ENCODE measurements at regions not wholly inside any gene's neighbourhood (a gene's known extent, or its start where the extent isn't known, plus 50 kb on each side); places are given as distances from the start of the nearest gene placed in this dataset.

DNA sequence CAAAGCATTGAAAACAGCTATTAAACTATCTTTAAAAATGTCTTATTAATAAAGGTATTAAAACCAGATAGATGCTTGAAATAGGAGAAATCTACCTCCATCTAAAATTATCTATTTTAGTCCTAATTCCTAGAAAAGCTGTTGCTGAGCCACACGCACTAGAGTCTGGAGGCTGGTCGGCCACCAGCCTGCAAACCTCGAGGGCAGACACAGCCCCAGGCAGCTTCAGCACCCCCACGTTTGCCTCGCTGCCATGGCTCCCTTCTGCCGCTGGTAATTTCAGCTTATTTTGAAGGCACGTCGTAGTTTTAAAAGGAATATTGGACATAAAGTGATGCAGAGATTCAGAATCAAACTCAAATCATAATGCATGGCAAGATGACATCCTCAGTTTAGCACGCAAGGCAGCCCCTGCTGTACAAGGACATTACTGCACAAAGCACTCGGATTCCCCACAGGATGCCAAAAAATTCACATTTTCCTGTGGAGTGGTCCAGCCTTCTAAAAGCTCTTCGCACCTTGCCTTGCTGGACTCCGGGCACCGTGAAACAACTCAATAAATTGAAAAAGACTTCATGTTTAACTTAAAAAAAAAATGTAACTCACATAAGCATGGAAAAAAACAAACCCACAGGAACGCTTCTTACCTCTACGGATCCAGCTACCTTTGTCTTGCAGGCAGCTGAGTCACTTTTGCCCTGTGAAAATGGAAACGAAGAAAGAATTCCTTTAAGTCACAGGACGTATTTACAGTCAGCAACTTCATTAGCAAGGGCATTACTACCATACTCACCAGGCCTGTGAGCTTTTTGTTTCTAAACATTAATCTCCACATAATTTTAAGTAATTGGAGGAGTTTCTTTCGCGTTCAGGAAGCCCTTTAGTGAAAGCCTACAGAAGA, 143.4 kb upstream of the RPS6KA2 start:
- H3K36me3 ChIP-seq = no peaks in the 10 kb centered on the region
- TF ChIP-seq Cebpa-rat (IDR thresholded peaks at IDR 0.05) = no peak
- no peaks in the 10 kb centered on the region for H4K20me1 ChIP-seq
- H3K27ac ChIP-seq = no peak overlapping the region
- no peaks in the 10 kb centered on the region for H3K27me3 ChIP-seq
- H3K4me2 ChIP-seq = peak overlapping the region; percentile 62
- no peak overlapping the region for H3K9ac ChIP-seq
- peaks cover 14% of the 10 kb centered on the region for H3K4me1 ChIP-seq
- no peak overlapping the region for H3K4me3 ChIP-seq
- H3K9me3 ChIP-seq = no peaks in the 10 kb centered on the region

DNA sequence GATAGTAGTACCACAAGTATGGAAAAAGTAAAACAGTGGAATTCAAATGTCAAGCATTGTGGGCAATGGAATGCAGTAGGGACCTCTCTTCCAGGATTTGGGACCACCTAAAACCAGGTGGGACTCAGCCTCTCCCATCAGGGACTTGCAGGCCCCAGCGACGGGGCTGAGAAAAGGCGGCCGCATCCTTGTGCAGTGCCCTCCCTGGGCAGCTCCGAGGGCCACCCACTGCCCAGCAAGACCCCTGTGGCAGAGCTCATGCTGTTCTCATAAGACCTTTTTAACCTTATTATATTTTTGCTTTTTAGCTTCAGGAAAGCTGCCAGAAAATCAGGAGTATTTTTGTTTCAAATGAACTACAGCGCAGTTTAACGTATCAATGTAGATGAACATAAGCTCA, 142.6 kb upstream of the RPS6KA2 start:
- H3K36me3 ChIP-seq = no peaks in the 10 kb centered on the region
- no peak overlapping the region for H3K4me3 ChIP-seq
- no peaks in the 10 kb centered on the region for H4K20me1 ChIP-seq
- H3K9ac ChIP-seq = no peak overlapping the region
- TF ChIP-seq Cebpa-rat (IDR thresholded peaks at IDR 0.05) = no peak
- H3K9me3 ChIP-seq = no peaks in the 10 kb centered on the region
- H3K27ac ChIP-seq = no peak overlapping the region
- H3K27me3 ChIP-seq = no peaks in the 10 kb centered on the region
- H3K4me2 ChIP-seq = no peak overlapping the region
- peaks cover 14% of the 10 kb centered on the region for H3K4me1 ChIP-seq

DNA sequence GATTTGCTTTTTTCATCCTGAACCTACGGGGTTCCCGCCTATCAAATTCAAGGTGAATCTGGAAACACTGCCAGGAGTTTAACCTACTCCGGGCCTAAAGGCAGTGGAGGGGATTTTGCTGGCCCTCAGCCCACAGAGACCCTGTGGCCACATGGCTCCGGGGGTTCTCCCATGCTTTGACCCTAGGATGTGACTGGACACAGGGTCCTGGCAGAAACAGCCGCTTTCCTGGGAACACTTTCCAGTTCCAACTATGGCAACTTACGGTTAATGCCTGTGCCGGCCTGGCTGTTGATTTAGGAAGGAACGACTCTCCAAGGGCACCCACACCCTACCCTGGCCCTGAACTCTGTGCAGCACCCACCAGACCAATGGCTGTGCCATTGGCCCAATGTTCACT, 141.7 kb upstream of the RPS6KA2 start:
- H3K27me3 ChIP-seq = no peaks in the 10 kb centered on the region
- no peaks in the 10 kb centered on the region for H4K20me1 ChIP-seq
- no peak overlapping the region for H3K9ac ChIP-seq
- H3K4me1 ChIP-seq = peaks cover 19% of the 10 kb centered on the region
- H3K9me3 ChIP-seq = no peaks in the 10 kb centered on the region
- H3K4me2 ChIP-seq = no peak overlapping the region
- H3K4me3 ChIP-seq = no peak overlapping the region
- no peak for TF ChIP-seq Cebpa-rat (IDR thresholded peaks at IDR 0.05)
- H3K27ac ChIP-seq = no peak overlapping the region
- H3K36me3 ChIP-seq = no peaks in the 10 kb centered on the region

DNA sequence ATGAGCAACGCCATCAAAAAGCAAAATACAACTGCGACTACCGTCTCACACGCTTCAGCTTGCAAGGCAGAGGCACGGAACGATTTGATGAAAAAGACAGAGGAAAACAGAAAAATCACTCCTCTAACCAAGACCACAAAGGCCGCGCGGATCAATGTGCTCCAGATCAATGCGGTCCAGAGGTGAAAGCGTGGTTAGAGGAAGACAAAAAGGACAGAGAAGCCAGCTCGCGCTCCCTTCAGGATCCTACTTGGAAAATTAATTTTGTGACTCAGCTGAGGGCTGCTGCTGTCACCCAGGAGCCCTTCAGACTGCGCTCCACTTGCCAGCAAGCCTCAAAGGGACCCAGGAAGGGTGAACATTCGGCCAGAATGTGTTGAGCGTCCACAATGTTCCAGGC, 140.2 kb upstream of the RPS6KA2 start:
- Histone ChIP-seq H3K4me1 (peaks cover 27% of the 10 kb centered on the region), H3K9ac (no peak overlapping the region)

DNA sequence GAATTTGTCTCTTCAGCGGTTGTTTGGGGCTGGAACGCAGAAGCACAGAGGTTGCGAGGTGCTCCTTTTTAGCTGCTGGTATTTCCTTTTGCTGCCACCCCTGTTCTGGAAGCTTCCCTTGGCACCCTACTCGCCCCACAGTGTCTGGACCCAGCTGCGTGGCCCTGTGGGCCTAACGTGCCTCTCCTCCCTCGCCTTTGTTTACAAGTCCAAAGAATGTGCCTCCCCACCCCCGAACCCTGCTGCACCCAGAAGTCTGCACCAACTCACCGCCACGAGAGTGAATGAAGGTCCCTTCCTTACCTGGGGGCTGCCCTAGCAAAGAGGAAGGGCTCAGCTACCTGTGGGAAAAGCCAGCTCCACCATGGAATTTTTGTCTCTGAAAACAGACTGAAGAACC, 139.7 kb upstream of the RPS6KA2 start:
- Histone ChIP-seq H3K36me3 (no peaks in the 10 kb centered on the region), H3K9ac (no peak overlapping the region), H3K4me1 (peaks cover 27% of the 10 kb centered on the region), H3K27me3 (no peaks in the 10 kb centered on the region), H3K9me3 (no peaks in the 10 kb centered on the region), H3K27ac (no peak overlapping the region), H3K4me3 (no peak overlapping the region), H4K20me1 (no peaks in the 10 kb centered on the region), H3K4me2 (no peak overlapping the region)
- no peak for TF ChIP-seq Cebpa-rat (IDR thresholded peaks at IDR 0.05)

More for the DNA sequence above, 140.2 kb upstream of the RPS6KA2 start:
- Histone ChIP-seq H3K9me3 (no peaks in the 10 kb centered on the region), H3K4me2 (no peak overlapping the region), H4K20me1 (no peaks in the 10 kb centered on the region), H3K27ac (no peak overlapping the region), H3K4me3 (no peak overlapping the region), H3K27me3 (no peaks in the 10 kb centered on the region), H3K36me3 (no peaks in the 10 kb centered on the region)
- no peak for TF ChIP-seq Cebpa-rat (IDR thresholded peaks at IDR 0.05)

DNA sequence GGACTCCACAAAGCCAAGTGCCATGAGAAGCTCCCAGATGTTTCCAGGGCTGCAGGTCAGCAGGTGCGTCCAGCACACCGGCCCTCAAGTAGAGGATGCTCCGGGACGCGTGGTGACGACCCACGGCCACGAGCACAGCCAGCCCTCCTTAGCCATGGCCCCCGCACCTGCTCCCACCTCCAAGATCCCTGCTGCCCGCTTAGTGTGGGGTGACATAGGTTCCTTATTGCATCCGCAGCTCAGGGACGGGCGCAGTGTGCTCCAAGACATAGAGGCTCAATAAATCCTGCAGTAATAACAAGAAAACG, 138.1 kb upstream of the RPS6KA2 start:
- H3K27ac ChIP-seq = no peak overlapping the region
- no peak overlapping the region for H3K9ac ChIP-seq
- no peaks in the 10 kb centered on the region for H3K36me3 ChIP-seq
- H3K27me3 ChIP-seq = no peaks in the 10 kb centered on the region
- H4K20me1 ChIP-seq = no peaks in the 10 kb centered on the region
- no peak overlapping the region for H3K4me3 ChIP-seq
- H3K9me3 ChIP-seq = no peaks in the 10 kb centered on the region
- H3K4me2 ChIP-seq = no peak overlapping the region
- TF ChIP-seq Cebpa-rat (IDR thresholded peaks at IDR 0.05) = no peak
- peaks cover 13% of the 10 kb centered on the region for H3K4me1 ChIP-seq

DNA sequence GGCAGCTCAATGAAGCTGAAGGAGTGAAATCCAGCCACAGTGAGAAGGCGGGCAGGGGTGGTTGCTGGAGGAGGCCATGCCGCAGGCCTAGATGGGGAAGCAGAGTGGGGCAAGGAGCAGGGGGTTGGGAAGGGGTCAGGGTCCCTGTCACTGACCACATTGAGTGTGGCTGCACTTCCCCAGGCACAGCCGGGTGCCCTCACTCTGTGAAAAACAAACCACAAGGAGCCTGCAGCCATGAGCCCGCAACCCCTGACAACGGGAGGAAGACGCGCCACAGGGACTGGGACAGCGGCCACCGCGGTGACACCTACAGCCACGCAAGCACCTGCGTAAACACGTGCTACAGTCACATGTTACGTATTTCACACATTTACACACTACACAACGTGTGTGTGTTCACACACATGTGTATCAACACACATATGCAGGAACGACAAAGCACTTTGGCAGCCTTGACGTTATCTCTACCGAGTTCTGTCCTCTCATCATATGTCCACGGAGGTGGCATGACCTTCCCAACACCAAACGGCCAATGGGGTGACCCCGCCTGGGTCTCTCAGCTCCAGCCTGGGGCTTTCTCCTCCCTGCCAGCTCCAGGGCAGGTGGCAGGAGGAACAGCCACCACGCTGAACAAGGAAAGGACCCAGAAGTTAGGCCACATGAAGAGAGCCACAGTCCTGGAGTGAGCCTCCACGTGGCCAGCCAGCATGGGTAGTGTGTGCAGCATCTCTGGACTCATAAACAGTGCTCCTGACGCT, 137.6 kb upstream of the RPS6KA2 start:
- TF ChIP-seq Cebpa-rat (IDR thresholded peaks at IDR 0.05) = no peak
- Histone ChIP-seq H3K27ac (no peak overlapping the region), H4K20me1 (no peaks in the 10 kb centered on the region), H3K36me3 (no peaks in the 10 kb centered on the region), H3K4me3 (no peak overlapping the region), H3K4me2 (no peak overlapping the region), H3K9me3 (no peaks in the 10 kb centered on the region), H3K27me3 (no peaks in the 10 kb centered on the region), H3K4me1 (peaks cover 13% of the 10 kb centered on the region), H3K9ac (no peak overlapping the region)

DNA sequence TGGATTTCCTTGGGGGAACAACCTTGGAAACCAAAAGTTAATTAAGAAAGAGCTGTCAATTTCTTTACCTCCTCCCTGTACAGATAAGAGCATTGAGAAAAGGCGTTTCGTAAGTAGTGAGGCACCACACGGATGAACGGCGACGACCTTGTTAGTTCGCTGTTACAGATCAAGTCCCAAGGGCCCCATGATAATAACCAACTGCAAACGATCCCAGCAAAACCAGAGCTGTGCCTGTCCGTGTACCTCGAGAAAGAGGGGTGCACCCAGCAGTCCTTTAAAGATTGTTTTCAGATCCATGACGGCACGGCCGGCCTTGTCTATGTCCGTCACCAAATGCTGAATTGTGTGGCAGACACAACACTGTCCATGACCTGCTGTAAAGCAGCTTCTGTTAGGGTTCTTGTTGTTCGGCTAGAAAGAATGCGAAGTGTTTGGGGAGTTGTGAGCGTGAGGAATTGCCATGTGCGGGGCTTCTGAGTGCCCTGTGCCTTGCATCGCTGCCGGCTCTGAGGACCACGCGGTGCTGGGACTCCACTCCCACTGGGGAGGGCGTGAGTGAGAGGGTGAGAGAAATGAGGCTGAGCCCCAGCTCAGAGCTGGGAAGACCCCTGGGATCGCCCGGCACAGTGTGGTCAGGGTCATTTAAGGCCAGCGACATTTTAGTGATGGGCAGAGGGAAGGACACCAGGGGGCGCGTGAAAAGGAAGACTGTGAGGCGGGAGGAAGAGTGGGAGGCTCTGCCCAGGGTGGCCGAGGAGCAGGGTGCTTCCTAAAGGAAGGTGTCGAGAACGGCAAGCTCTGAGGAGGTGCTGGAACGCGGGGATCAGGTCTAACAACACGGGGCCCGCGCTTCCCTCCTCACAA, 136.8 kb upstream of the RPS6KA2 start:
- Histone ChIP-seq H3K27me3 (no peaks in the 10 kb centered on the region), H3K4me1 (peaks cover 19% of the 10 kb centered on the region), H3K4me2 (peak overlapping the region; percentile 16; the same call in 1 of the 2 replicates), H4K20me1 (no peaks in the 10 kb centered on the region), H3K9ac (no peak overlapping the region), H3K27ac (no peak overlapping the region), H3K36me3 (no peaks in the 10 kb centered on the region), H3K4me3 (no peak overlapping the region), H3K9me3 (no peaks in the 10 kb centered on the region)
- no peak for TF ChIP-seq Cebpa-rat (IDR thresholded peaks at IDR 0.05)

DNA sequence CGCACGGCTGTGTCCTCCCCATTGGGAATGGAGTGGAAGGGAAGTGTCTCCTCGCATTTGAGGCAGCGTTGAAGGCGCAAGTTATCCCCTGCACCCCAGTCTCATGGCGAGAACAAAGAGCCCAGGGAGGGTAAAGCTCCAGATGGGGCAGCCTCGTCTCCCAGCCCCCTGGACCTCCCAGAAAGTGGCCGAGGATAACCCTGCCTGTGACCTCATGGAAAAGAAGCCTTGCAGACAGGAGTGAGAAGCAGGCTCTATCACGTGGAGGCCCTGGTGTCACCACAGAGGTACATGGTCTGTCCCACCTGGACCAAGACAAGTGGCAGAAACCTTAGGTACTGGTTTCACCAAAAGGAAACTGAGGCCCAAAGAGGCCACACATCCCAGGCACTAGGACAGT, 134.8 kb upstream of the RPS6KA2 start:
- Histone ChIP-seq H3K27me3 (peaks cover 9% of the 10 kb centered on the region; the same call in 1 of the 2 replicates), H3K4me3 (no peak overlapping the region), H3K4me1 (peaks cover 39% of the 10 kb centered on the region)

More for the DNA sequence above, 134.8 kb upstream of the RPS6KA2 start:
- H3K27ac ChIP-seq = no peak overlapping the region
- H3K9me3 ChIP-seq = no peaks in the 10 kb centered on the region
- no peak overlapping the region for H3K4me2 ChIP-seq
- no peak overlapping the region for H3K9ac ChIP-seq
- no peaks in the 10 kb centered on the region for H3K36me3 ChIP-seq
- peaks cover 20% of the 10 kb centered on the region for H4K20me1 ChIP-seq
- TF ChIP-seq Cebpa-rat (IDR thresholded peaks at IDR 0.05) = no peak

Data from BLaER1 (cell line).